HG03457 (cell line): ENCODE measurements at regions not wholly inside any gene's neighbourhood (a gene's known extent, or its start where the extent isn't known, plus 50 kb on each side); places are given as distances from the start of the nearest gene placed in this dataset.

ENCODE experiments used
- ATAC-seq: cut with Tn5 transposase; IDR thresholded peaks from one replicate; pipeline ENCODE4 v1.9.1; 2021; ENCODE audit warnings: moderate number of reproducible peaks; ENCODE audit not compliant: unreplicated experiment

DNA sequence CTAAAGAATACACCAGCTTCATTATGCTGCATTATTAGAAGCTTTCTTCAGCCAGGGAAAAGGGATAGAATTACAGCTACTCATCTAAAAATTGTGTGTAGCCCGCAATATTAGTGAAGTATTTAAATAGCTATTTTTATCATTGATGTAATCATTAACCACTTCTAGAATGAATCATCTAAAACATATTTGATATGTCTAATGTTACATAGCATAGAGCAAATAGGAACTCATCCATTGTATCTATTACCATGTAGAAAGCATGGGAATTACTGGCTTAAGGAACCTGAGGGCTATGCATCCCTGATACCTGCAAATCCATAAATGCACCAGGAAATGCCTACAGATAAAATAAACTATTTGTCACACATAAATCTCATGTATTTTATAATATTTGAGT is 54.5 kb upstream of the VGLL3 start:
- ATAC-seq: no peak

DNA sequence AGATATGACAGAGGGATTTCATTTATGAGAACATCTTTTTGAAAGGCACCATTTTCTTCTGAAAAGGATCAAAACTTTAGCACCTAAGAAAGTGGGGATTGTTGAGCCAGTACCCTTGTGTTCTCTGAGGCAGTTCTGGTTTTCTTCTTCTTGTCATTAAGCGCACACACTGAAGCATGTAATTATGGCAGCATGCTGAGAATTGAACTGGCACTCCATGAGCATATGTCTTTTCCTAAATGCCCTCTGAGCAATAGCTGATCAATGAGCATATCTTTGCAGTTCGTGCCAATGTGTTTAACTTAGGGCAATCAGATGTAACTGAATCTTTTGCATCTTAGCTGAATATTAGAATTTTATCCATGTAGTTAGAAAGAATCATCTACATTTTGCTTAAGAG is 53.9 kb upstream of the VGLL3 start:
- ATAC-seq: no peak

DNA sequence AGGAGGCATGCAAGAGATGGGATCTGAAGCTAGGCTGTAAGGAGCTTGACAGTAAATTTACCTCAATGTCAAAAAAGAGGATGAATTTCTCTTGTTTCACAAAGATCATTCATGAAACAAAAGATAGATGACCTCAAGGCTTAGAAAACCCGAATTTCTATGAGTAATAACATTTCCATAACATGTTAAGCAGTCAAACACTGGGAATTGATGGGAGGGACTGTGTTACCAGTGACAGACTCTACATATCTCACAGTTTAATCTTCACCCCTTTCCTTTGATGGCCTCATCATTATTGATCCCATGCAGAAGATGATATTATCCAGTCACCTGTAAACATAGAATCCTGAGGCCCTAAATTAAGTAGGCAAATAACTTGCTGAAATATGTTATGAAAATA is 53.5 kb upstream of the VGLL3 start:
- no peak for ATAC-seq

DNA sequence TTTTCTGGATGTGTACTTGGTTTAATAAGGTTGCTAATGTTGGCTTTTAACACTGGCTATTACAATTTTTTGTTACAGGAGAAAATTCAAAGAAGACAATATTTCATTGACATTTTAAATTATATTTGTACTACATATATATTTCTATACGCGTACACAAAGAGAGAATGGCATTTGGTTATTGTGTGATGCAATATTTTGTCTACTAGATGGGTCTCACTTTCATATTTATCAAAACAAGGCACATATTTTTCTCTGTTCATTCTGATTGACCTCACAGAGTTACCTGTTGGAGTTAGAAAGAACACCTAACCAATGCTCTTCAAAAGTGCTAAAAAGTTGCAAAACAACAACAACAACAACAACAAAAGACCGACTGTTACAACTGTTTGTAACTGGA is 50.2 kb upstream of the VGLL3 start:
- no peak for ATAC-seq
